Neural crest cell (in vitro differentiated cells): ENCODE measurements at regions not wholly inside any gene's neighbourhood (a gene's known extent, or its start where the extent isn't known, plus 50 kb on each side); places are given as distances from the start of the nearest gene placed in this dataset.

Experiments
- DNase-seq: peaks from one replicate; pipeline ENCODE4 v3.0.0; 2021; ENCODE audit warnings: low read depth, mixed read lengths, low spot score
- H3K27ac Mint-ChIP-seq: one replicate; pipeline ENCODE4 v1.8.0; 2021; ENCODE audit warnings: mild to moderate bottlenecking, mixed read lengths; ENCODE audit not compliant: unreplicated experiment
- H3K27me3 Mint-ChIP-seq: 2 replicates; pipeline ENCODE4 v1.8.0; 2021; ENCODE audit warnings: low read depth, mild to moderate bottlenecking, mixed read lengths
- H3K36me3 Mint-ChIP-seq: 2 replicates; pipeline ENCODE4 v1.8.0; 2021; ENCODE audit warnings: low read depth, mild to moderate bottlenecking, mixed read lengths
- H3K4me1 Mint-ChIP-seq: 2 replicates; pipeline ENCODE4 v1.8.0; 2021; ENCODE audit warnings: mixed read lengths
- H3K4me3 Mint-ChIP-seq: one replicate; pipeline ENCODE4 v1.8.0; 2021; ENCODE audit warnings: mild to moderate bottlenecking, mixed read lengths
- H3K9me3 Mint-ChIP-seq: 2 replicates; pipeline ENCODE4 v1.8.0; 2021; ENCODE audit warnings: mixed read lengths
- CTCF ChIP-seq: fragments of 200-600 bp; sonication (generic); conservative IDR thresholded peaks from 2 replicates; pipeline ENCODE4 v1.5.0; 2021; ENCODE audit warnings: antibody characterized with exemption, mild to moderate bottlenecking

- peak overlapping the region; percentile 2 for H3K4me3 Mint-ChIP-seq
- H3K27me3 Mint-ChIP-seq = no peaks in the 10 kb centered on the region
- no peak for DNase-seq
- TF ChIP-seq CTCF = no peak
- H3K4me1 Mint-ChIP-seq = peaks cover 62% of the 10 kb centered on the region
- peak overlapping the region; percentile 38 for H3K27ac Mint-ChIP-seq
- peaks cover 5% of the 10 kb centered on the region for H3K36me3 Mint-ChIP-seq
- no peaks in the 10 kb centered on the region for H3K9me3 Mint-ChIP-seq
Observed at GRCh38 chr6:144653885-144654505, 368.9 kb downstream of the UTRN start.

- peaks cover 67% of the 10 kb centered on the region for H3K4me1 Mint-ChIP-seq
- no peak for DNase-seq
Observed at GRCh38 chr6:144654506-144654905, 369.4 kb downstream of the UTRN start.

GRCh38 chr6:144655376-144655775 lies 370.2 kb downstream of the UTRN start:
- Mint-ChIP-seq H3K9me3 (no peaks in the 10 kb centered on the region), H3K4me3 (peak overlapping the region; percentile 60), H3K27me3 (no peaks in the 10 kb centered on the region), H3K36me3 (no peaks in the 10 kb centered on the region), H3K4me1 (peaks cover 76% of the 10 kb centered on the region), H3K27ac (peak overlapping the region; percentile 92)
- no peak for TF ChIP-seq CTCF
- no peak for DNase-seq

More at GRCh38 chr6:144654506-144654905, 369.4 kb downstream of the UTRN start:
- H3K4me3 Mint-ChIP-seq = no peak overlapping the region
- H3K9me3 Mint-ChIP-seq = no peaks in the 10 kb centered on the region
- H3K36me3 Mint-ChIP-seq = peaks cover 3% of the 10 kb centered on the region
- no peaks in the 10 kb centered on the region for H3K27me3 Mint-ChIP-seq
- TF ChIP-seq CTCF = no peak
- H3K27ac Mint-ChIP-seq = no peak overlapping the region

- Mint-ChIP-seq H3K4me3 (peak overlapping the region; percentile 20), H3K9me3 (no peaks in the 10 kb centered on the region), H3K27ac (no peak overlapping the region), H3K36me3 (no peaks in the 10 kb centered on the region), H3K27me3 (no peaks in the 10 kb centered on the region), H3K4me1 (peaks cover 80% of the 10 kb centered on the region)
- TF ChIP-seq CTCF = no peak
- DNase-seq = no peak
Observed at GRCh38 chr6:144657691-144658090, 372.6 kb downstream of the UTRN start.

GRCh38 chr6:144659202-144660182 lies 374.4 kb downstream of the UTRN start:
- Mint-ChIP-seq H3K4me1 (peaks cover 76% of the 10 kb centered on the region), H3K27me3 (no peaks in the 10 kb centered on the region), H3K36me3 (no peaks in the 10 kb centered on the region), H3K4me3 (peak overlapping the region; percentile 81), H3K9me3 (no peaks in the 10 kb centered on the region), H3K27ac (peak overlapping the region; percentile 45)
- no peak for TF ChIP-seq CTCF
- peak; percentile 20 for DNase-seq
